Stimulated activated CD4-positive, alpha-beta T cell treated with anti-CD3 and anti-CD28 coated beads, Interleukin-2, amount 100 ng/mL, for 4 hours (primary cell): ENCODE measurements at regions not wholly inside any gene's neighbourhood (a gene's known extent, or its start where the extent isn't known, plus 50 kb on each side); places are given as distances from the start of the nearest gene placed in this dataset.

Experiments used
- DNase-seq: peaks from one replicate; pipeline ENCODE4 v3.0.0-alpha.2; 2020; ENCODE audit warnings: low read depth

DNA sequence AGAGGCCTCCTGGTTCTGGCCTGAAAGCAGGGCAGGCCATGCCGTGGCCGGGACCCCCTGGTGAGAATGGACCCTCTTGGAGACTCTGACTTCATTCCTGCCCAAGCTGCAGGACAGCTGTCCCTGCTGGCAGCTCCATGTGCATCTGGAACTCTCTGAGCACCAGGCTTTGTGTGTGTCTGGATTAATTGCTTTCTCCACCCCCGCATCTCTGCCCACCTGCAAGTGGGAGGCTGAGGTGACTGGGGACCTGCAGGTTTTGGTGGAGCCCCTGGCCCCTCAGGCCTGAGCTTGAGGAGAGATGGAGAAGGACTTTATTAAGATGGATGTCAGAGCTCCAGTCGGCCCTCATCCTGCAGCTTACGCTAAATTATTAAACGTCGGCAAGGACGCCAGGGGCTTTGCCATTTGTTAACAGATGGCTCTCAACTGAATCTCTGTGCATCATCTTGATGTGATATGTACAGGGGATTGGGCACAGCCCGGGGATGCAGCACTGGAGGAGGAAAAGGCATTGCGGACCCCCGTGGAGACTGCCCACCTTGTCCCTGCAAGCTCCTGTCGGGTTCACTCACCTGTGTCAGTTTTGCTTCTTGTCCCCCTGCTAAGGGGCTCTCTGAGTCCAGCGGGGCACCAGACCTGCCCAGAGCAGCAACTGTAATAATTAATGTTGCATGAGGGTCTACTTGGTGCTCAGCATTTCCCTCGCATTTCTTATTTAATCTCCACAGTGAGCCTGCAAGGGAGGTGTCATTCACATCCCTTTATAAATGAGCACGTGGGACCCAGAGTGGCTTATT, 154.1 kb upstream of the RPL38 start:
- no peak for DNase-seq

DNA sequence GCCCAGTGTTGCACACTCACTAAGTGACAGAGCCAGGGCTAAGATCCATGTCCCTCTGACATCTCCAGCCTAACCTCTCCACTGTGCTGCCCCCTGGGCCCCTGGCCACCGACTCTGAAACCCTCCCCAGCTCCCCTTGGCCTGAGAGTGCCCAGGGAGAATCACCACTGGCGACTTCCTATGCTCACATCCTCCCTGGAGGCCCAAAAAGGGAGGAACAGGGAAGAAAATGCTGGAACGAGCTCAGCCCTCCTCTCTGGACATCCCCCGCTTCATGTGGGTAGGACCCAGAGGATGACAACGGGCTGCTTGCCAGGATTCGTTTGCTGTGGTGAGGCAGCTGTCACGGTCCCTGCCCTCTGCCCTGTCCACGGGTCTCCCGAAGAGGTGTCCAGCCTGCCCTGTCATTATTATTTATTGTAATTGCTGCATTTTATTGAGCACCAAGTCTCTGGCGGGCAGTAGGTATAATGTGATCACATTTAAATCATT, 153.5 kb upstream of the RPL38 start:
- no peak for DNase-seq

GRCh38 chr17:74051348-74051747, 152.1 kb upstream of the RPL38 start:
- DNase-seq = no peak

DNA sequence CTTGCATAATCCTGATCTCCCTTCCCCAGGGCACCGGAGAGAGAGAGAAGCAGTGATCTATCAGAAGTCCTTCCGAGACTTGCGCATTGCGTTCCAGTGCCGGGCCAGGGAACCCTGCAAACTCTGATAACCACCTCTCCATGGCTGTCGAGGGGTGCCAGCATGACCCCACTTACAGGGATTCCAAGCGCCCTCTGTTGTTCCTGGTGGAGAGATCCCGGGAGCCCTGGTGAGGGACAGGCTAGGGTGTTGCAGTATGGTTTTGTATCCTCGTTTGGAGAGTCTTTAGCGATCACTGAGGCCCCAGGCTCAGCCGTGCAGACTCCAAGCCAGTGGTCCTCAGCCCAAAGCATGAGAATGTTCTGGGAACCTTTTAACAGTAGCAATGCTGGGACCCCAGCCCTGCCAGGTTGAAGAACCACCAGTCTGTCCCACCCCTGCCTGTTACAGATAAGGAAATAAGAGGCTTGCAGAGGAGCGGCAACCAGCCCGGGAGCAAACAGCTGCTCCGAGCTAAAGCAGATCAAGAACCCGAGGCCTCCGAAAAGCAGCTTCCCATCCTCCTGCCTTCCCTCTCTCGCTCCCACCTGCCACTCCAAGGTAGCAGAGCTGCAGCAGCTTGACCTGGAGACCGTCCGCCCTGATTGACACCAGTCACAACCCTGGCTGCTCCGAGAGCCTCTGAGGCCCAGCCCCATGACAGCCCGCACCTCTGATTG, 150.3 kb upstream of the RPL38 start:
- DNase-seq = no peak

GRCh38 chr17:74053712-74054078, 149.8 kb upstream of the RPL38 start:
- DNase-seq = no peak

DNA sequence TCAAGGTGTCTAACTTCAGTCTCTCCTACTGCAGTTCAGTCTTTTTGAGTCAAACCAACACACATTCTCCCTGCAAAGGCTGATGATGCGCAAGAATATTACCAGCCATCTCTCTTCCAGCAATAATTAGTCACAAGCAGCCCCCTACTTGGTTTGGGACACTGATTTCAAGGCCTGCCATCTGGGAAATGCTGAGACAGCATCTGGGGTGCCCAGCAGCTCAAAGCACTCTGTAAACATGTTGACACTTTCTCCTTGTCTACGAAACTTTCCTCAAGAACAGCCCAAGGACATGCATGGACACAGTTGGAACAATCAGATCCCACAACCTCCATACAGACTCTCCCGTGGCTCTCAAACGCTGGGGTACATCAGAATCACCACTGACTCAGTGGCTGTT, 149.2 kb upstream of the RPL38 start:
- no peak for DNase-seq

GRCh38 chr17:74055508-74056160, 147.8 kb upstream of the RPL38 start:
- no peak for DNase-seq

- no peak for DNase-seq
Observed at GRCh38 chr17:74059479-74060240, 143.8 kb upstream of the RPL38 start.

DNA sequence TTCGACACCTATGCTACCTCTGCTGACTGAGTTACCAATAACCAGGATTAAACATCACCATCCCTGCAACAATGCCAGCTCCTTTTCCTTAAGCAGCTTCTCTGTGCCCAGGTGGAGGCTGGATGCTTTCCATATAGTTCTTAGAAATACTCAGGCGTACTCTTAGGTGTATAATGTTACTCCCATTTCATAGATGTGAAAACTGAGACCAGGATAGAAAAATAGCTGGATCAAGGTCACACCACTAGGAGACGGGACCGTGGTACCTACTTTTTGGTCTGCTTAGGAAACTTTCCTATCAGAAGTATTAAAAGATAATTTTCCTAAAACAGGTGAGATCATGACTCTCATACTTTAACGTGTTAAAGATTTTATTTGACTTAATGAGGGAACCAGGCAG, 141.7 kb upstream of the RPL38 start:
- DNase-seq = no peak

- no peak for DNase-seq
Observed at GRCh38 chr17:74062234-74062633, 141.2 kb upstream of the RPL38 start.

DNA sequence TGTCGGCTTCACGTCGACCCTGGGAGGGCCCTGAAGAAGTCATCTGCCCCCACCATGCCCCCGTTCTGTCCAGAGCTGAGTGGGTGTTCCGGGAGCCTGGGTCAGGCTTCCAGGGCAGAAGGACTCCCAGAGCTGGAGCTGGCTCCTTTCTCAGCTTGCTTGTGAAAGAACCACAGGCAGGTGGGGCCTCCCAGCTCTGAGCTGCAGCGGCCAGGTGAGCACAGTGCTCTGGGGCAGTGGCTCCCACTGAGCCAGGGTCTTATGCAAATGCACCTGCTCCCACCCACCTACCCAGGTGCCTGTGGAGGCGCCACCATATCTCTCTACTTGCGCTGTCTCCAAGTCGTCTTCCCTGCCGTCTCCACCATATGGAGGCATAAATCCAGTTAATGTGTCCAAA, 140.0 kb upstream of the RPL38 start:
- DNase-seq = no peak

DNA sequence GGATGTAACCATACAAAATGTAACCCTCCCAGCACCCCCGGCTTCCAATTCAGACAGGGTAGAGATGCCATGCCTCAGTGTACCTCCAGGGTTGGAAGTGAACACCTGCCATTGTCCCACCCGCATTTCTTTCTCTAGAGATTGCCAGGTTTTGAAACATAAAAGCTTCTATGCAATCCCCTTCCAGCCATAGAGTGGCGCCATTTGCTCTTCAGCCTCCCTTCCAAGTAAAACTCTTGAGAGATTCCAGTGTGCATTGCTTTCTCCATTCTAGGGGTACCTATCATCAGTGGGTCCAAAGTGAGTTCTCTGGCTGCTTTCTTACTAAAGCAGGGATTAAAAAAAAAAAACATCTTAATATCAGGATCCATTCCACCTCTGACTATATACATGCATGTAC, 133.1 kb upstream of the RPL38 start:
- no peak for DNase-seq

DNA sequence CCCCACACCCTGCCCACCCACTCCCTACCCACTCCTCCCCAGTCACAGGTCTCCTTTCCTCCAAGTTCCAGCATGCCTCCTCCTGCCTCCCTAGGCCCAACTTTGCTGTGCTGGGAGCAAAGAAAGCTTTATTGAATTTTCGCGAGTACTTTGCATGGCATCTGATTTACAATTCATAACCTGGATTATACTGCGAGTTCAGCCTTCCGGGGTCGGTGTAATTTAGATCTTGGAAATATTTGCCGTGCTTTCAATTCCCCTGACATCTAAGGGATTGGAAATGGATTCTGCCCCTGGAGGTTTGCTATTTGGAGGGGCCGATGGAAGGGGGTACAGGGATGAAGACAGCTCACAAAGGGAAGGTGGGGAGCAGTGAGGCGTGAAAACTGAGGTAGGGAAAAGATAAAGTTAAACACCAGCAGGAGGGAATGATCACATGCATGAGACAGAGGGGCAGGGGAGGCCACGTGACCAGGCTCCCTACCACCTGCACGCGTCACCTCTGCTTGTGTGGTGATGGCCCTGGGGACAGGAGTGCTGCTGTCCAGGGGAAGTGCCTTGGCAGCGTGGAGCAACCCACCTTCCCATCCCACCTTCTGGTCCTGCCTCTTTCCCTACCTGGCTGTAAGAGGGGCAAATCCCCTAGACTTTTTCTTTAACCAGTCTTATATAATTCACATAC, 132.3 kb upstream of the RPL38 start:
- no peak for DNase-seq

DNA sequence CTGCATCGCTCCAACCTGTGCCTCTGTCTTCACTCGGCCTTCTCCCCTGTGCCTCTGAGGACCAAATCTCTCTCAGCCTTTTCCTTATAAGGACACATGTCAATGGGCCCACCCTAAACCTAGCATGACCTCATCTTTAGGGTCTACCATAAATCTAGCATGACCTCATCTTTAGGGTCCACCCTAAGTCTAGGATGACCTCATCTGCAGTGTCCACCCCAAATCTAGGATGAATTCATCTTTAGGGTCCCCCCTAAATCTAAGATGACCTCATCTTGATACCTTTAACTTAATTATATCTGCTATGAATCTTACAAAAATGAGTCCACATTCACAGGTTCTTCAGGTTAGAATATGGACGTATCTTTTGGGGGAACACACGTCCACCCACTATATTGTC, 131.1 kb upstream of the RPL38 start:
- DNase-seq = no peak

- no peak for DNase-seq
Observed at GRCh38 chr17:74076446-74076845, 127.0 kb upstream of the RPL38 start.

- DNase-seq = no peak
Observed at GRCh38 chr17:74077231-74077630, 126.2 kb upstream of the RPL38 start.

- DNase-seq = no peak
Observed at GRCh38 chr17:74078363-74078941, 125.0 kb upstream of the RPL38 start.

DNA sequence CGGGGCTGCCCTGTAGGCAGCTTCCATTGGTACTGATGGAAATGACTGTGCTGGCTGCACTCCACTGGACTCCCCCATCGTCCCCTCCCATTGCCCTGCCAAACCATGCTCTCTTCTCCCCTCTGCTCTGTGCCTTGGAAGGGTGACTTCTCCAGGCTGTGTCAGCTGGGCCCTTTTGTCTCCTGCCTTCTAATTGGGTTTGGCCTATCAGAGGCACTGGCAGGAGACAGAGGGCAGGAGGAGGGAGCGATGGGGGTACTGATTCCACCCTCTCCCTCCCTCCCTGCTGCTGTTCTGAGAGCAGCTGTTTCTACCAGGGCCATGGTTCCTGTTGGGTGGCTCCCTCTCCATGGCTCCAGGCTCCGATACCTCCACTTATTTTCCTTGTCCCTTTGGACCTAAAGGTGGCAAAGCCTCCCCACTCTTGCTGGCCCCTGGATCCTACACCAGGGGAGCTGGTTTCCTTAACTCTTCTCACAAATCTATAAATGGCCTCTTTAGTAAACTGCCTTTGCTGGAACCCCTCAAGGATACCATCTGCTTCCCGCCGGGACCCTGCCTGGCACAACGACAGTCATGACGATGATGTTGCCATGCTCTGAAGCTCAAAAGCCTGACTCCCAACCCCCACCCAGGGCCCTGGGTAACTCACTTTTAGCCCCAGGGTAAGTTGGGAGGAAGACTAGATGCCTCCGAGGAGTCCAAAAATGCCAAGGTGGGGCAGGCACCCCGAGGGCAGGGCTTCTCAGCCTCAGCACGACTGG, 123.8 kb upstream of the RPL38 start:
- DNase-seq = no peak

DNA sequence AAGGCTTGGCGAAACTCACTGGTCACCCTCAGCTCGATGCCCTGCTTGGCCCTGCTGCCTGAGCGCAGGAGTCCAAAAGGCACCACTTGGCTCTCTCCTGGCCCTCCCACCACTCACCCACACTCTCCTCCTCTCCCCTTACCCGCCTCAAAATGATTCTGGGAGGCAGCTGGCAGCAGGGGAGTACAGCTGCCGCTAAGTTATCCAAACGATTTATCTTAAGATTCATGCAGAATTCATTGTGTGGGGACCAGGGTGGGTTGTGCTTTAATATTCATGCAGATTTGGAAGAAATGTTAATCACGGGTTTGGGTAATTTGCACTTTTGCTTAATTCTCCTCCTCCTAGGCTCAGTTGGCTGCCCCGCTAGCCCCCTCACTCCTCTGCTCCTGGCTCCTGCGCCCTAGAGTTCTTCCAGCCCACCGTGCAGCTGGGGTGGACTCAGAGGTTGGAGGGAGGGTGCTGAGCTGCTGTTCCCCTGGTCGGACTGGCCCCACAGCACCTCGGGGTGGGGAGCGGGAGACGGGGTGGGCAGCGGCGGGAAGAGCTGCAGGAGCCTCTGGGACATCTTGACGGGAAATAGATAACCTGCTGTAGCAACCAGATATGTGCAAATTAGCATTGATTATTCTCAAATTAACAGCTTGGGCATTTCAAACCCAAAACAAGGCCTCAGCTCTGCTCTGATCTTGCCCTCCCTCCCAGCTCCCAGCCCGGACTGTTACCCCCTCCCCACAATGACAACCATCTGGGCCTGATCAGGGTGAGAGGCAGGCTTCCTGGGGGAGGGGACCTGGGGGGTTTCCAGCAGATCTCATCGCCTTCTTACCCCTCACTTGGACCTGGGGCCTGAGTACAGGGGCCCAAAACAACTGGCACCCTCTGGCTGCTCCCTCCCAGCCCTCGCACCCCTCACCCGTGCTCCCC, 122.6 kb upstream of the RPL38 start:
- DNase-seq = no peak
